ENCODE measurements at regions not wholly inside any gene's neighbourhood (a gene's known extent, or its start where the extent isn't known, plus 50 kb on each side); places are given as distances from the start of the nearest gene placed in this dataset.

DNA sequence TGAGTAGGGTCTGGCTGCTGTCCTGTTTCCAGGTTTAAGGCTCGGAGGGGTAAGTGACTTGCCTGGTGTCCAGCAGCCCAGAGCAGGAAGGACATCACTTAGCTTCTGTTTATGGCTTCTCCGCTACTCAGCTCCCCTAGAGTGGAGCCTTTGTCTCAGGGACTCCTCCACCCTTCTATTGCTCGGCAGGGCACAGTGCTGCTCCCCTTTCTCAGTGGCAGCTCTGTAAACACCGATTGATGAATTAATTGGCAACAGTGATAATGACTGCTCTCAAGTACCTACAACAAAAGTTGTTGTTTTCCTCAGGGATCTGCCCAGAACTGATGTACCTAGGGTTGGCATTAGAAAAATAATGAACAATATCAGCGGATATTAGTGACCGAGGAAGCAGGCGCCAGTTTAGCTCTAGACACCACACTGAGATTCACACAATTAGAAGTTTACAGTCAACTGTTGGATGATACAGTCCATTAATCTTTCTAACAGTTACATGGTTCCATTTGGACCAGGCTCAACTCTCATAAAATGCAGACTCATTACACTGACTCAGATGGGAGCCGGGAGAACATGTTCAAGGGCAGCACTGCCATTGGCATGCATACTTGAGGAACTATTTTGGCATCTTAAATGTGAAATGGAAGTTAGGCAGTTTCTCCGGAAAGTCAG is 265.7 kb downstream of the MTX2 start:
- TF ChIP-seq, protein P1, sequence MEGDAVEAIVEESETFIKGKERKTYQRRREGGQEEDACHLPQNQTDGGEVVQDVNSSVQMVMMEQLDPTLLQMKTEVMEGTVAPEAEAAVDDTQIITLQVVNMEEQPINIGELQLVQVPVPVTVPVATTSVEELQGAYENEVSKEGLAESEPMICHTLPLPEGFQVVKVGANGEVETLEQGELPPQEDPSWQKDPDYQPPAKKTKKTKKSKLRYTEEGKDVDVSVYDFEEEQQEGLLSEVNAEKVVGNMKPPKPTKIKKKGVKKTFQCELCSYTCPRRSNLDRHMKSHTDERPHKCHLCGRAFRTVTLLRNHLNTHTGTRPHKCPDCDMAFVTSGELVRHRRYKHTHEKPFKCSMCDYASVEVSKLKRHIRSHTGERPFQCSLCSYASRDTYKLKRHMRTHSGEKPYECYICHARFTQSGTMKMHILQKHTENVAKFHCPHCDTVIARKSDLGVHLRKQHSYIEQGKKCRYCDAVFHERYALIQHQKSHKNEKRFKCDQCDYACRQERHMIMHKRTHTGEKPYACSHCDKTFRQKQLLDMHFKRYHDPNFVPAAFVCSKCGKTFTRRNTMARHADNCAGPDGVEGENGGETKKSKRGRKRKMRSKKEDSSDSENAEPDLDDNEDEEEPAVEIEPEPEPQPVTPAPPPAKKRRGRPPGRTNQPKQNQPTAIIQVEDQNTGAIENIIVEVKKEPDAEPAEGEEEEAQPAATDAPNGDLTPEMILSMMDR (IDR thresholded peaks at IDR 0.05): no peak
- TF ChIP-seq EP300 (IDR thresholded peaks at IDR 0.05): no peak
- TF ChIP-seq POLR2AphosphoS5 (IDR thresholded peaks at IDR 0.05): no peak
- no peak for TF ChIP-seq POLR2A (IDR thresholded peaks at IDR 0.05)

Data from stomach (tissue), 4 donors.